Small intestine (tissue), 7 donors: ENCODE measurements at regions not wholly inside any gene's neighbourhood (a gene's known extent, or its start where the extent isn't known, plus 50 kb on each side); places are given as distances from the start of the nearest gene placed in this dataset.

Experiments used
- DNase-seq, 2 donors: peaks; one replicate each; pipeline versions ENCODE4 v3.0.0 to v3.0.0-alpha.2; 2013
- FAIRE-seq: peaks from 2 replicates; lab custom pipeline; 2012; peaks lifted over from hg19 to GRCh38; lab: Jason Lieb, UNC
- H3K27ac ChIP-seq, 3 donors: one replicate each; pipeline ENCODE4 v1.5.1; 2013; ENCODE audit warnings: low read length in 2 of 3, mild to moderate bottlenecking in 2 of 3, control low read depth in 1 of 3, inconsistent platforms in 1 of 3, low read depth in 1 of 3, moderate library complexity in 1 of 3
- H3K27me3 ChIP-seq, 3 donors: one replicate each; pipeline ENCODE4 v1.6.1; 2013; ENCODE audit warnings: low read length in 3 of 3, inconsistent platforms in 1 of 3; ENCODE audit not compliant: control insufficient read depth in 3 of 3, insufficient read depth in 3 of 3
- H3K36me3 ChIP-seq, 3 donors: one replicate each; pipeline ENCODE4 v1.6.1; 2013; ENCODE audit warnings: low read length in 3 of 3, inconsistent platforms in 1 of 3, low read depth in 1 of 3, mild to moderate bottlenecking in 1 of 3, moderate library complexity in 1 of 3; ENCODE audit not compliant: control insufficient read depth in 3 of 3, insufficient read depth in 2 of 3
- H3K4me1 ChIP-seq, 3 donors: one replicate each; pipeline ENCODE4 v1.6.1; 2013; ENCODE audit warnings: low read length in 2 of 3, inconsistent platforms in 1 of 3, low read depth in 1 of 3, mild to moderate bottlenecking in 1 of 3, moderate library complexity in 1 of 3; ENCODE audit not compliant: control insufficient read depth in 3 of 3, insufficient read depth in 2 of 3
- H3K4me3 ChIP-seq, 3 donors: one replicate each; pipeline ENCODE4 v1.5.1; 2013; ENCODE audit warnings: low read length in 3 of 3, control low read depth in 1 of 3, inconsistent platforms in 1 of 3, low read depth in 1 of 3, mild to moderate bottlenecking in 1 of 3, moderate library complexity in 1 of 3
- H3K9me3 ChIP-seq, 2 donors: one replicate each; pipeline ENCODE4 v1.6.1; 2013; ENCODE audit warnings: low read depth in 1 of 2, low read length in 1 of 2; ENCODE audit not compliant: control insufficient read depth in 2 of 2, insufficient read depth in 1 of 2
- WGBS, 3 donors: extraction: QIAGEN DNeasy Blood & Tissue Kit; methylation state at CpG; one replicate each; pipeline ENCODE4 v1.1.7; 2013; 5-methylcytosine and 5-hydroxymethylcytosine counted together
- donor health status: healthy with polysubstance abuse.
- donor health status: control.
- donor health status: control.
- donor health status: Bipolar disorder and iron deficiency.
- donor health status: healthy.

- Histone ChIP-seq H3K4me3 (no peak overlapping the region), H3K36me3 (no peaks in the 10 kb centered on the region), H3K4me1 (no peaks in the 10 kb centered on the region), H3K27me3 (no peaks in the 10 kb centered on the region), H3K9me3 (no peaks in the 10 kb centered on the region), H3K27ac (no peak overlapping the region)
- FAIRE-seq (no peak), DNase-seq (no peak)
- 84 to 89% (median 88%) methylated on average over 10 of the region's 10 CpGs for WGBS, 3 donors
These were observed 1433.8 kb downstream of the BRD1 start for GRCh38 chr22:48393885-48394284.

GRCh38 chr22:48393041-48393370 lies 1434.7 kb downstream of the BRD1 start:
- DNase-seq (no peak), FAIRE-seq (no peak)
- no peaks in the 10 kb centered on the region for H3K36me3 ChIP-seq
- no peaks in the 10 kb centered on the region for H3K9me3 ChIP-seq
- WGBS, 3 donors, result 81 to 84% (median 84%) methylated on average over 13 of the region's 13 CpGs
- no peaks in the 10 kb centered on the region for H3K4me1 ChIP-seq
- no peak overlapping the region for H3K27ac ChIP-seq
- no peak overlapping the region for H3K4me3 ChIP-seq
- no peaks in the 10 kb centered on the region for H3K27me3 ChIP-seq

GRCh38 chr22:48391820-48392219 lies 1435.9 kb downstream of the BRD1 start:
- no peak overlapping the region for H3K27ac ChIP-seq
- 62 to 75% (median 64%) methylated on average over 5 of the region's 5 CpGs for WGBS, 3 donors
- H3K4me1 ChIP-seq, result no peaks in the 10 kb centered on the region
- H3K36me3 ChIP-seq, result no peaks in the 10 kb centered on the region
- H3K4me3 ChIP-seq, result no peak overlapping the region
- H3K9me3 ChIP-seq, result no peaks in the 10 kb centered on the region
- FAIRE-seq (no peak), DNase-seq (no peak)
- no peaks in the 10 kb centered on the region for H3K27me3 ChIP-seq

- Histone ChIP-seq H3K4me1 (no peaks in the 10 kb centered on the region), H3K27ac (no peak overlapping the region), H3K27me3 (no peaks in the 10 kb centered on the region), H3K4me3 (no peak overlapping the region), H3K9me3 (no peaks in the 10 kb centered on the region), H3K36me3 (no peaks in the 10 kb centered on the region)
- 67 to 78% (median 77%) methylated on average over 16 of the region's 16 CpGs for WGBS, 3 donors
- FAIRE-seq (no peak), DNase-seq (no peak)
These were observed 1436.4 kb downstream of the BRD1 start for GRCh38 chr22:48391171-48391711.

- no peaks in the 10 kb centered on the region for H3K36me3 ChIP-seq
- FAIRE-seq (no peak), DNase-seq (no peak)
- no peak overlapping the region for H3K27ac ChIP-seq
- no peak overlapping the region for H3K4me3 ChIP-seq
- no peaks in the 10 kb centered on the region for H3K9me3 ChIP-seq
- H3K27me3 ChIP-seq, result no peaks in the 10 kb centered on the region
- H3K4me1 ChIP-seq, result no peaks in the 10 kb centered on the region
- WGBS, 3 donors, result 68 to 79% (median 68%) methylated on average over 8 of the region's 8 CpGs
These were observed 1437.8 kb downstream of the BRD1 start for GRCh38 chr22:48389916-48390315.

- Histone ChIP-seq H3K4me1 (no peaks in the 10 kb centered on the region), H3K4me3 (no peak overlapping the region), H3K36me3 (no peaks in the 10 kb centered on the region), H3K9me3 (no peaks in the 10 kb centered on the region), H3K27ac (no peak overlapping the region), H3K27me3 (no peaks in the 10 kb centered on the region)
- WGBS, 3 donors, result 92% methylated on average over 12 of the region's 12 CpGs
- DNase-seq, result no peak
- no peak for FAIRE-seq
These were observed 1445.5 kb downstream of the BRD1 start for GRCh38 chr22:48382197-48382596.

- FAIRE-seq (no peak), DNase-seq (no peak)
- H3K27ac ChIP-seq, result no peak overlapping the region
These were observed 1447.5 kb downstream of the BRD1 start for GRCh38 chr22:48380016-48380665.

GRCh38 chr22:48379371-48379770 lies 1448.3 kb downstream of the BRD1 start:
- Histone ChIP-seq H3K36me3 (no peaks in the 10 kb centered on the region), H3K27me3 (peaks cover 0 to 2% (median 0%) of the 10 kb centered on the region in 3 donors), H3K4me1 (no peaks in the 10 kb centered on the region), H3K27ac (no peak overlapping the region), H3K4me3 (no peak overlapping the region), H3K9me3 (no peaks in the 10 kb centered on the region)
- no peak for FAIRE-seq
- DNase-seq, result no peak
- 86 to 88% (median 87%) methylated on average over 13 of the region's 13 CpGs for WGBS, 3 donors

More at GRCh38 chr22:48380016-48380665, 1447.5 kb downstream of the BRD1 start:
- Histone ChIP-seq H3K36me3 (no peaks in the 10 kb centered on the region), H3K27me3 (peaks cover 0 to 2% (median 0%) of the 10 kb centered on the region in 3 donors), H3K4me3 (no peak overlapping the region), H3K4me1 (no peaks in the 10 kb centered on the region), H3K9me3 (no peaks in the 10 kb centered on the region)
- WGBS, 3 donors, result 92 to 96% (median 95%) methylated on average over 13 of the region's 13 CpGs

GRCh38 chr22:48378673-48379072 lies 1449.0 kb downstream of the BRD1 start:
- DNase-seq (no peak), FAIRE-seq (no peak)

More at GRCh38 chr22:48378673-48379072, 1449.0 kb downstream of the BRD1 start:
- WGBS, 3 donors, result 81 to 91% (median 89%) methylated on average over 5 to 6 of the region's 6 CpGs
- Histone ChIP-seq H3K27me3 (peaks cover 0 to 2% (median 0%) of the 10 kb centered on the region in 3 donors), H3K27ac (no peak overlapping the region), H3K4me1 (no peaks in the 10 kb centered on the region), H3K9me3 (no peaks in the 10 kb centered on the region), H3K4me3 (no peak overlapping the region), H3K36me3 (no peaks in the 10 kb centered on the region)
